ENCODE measurements at regions not wholly inside any gene's neighbourhood (a gene's known extent, or its start where the extent isn't known, plus 50 kb on each side); places are given as distances from the start of the nearest gene placed in this dataset.

GRCh38 chr3:178457511-178457910, 78.7 kb upstream of the KCNMB2 start:
- TF ChIP-seq POLR2A (IDR thresholded peaks at IDR 0.05; ENCODE audit: low read depth, low read length) (no peak), POLR2AphosphoS5 (IDR thresholded peaks at IDR 0.05; ENCODE audit: low read depth, low read length) (no peak), TAF1 (IDR thresholded peaks at IDR 0.05; ENCODE audit: borderline replicate concordance, low read depth, low read length) (no peak)
